ENCODE measurements at regions not wholly inside any gene's neighbourhood (a gene's known extent, or its start where the extent isn't known, plus 50 kb on each side); places are given as distances from the start of the nearest gene placed in this dataset.
A peak's percentile ranks its signal among the peaks of the same experiment; 100 is the strongest.

- H2BK20ac ChIP-seq (ENCODE audit: low read depth, low read length, poor library complexity, severe bottlenecking): no peak overlapping the region
- no peak for TF ChIP-seq CTCF (conservative IDR thresholded peaks at IDR 0.05)
- H4K5ac ChIP-seq (ENCODE audit: insufficient read length, low read depth, low read length): no peak overlapping the region
- H3K27me3 ChIP-seq (ENCODE audit: insufficient read depth, low read length): no peaks in the 10 kb centered on the region
- H4K91ac ChIP-seq (ENCODE audit: insufficient read length, low read depth, low read length): no peak overlapping the region
- no peaks in the 10 kb centered on the region for H3K36me3 Mint-ChIP-seq (ENCODE audit: insufficient read depth in 1 of 3, low read depth in 3 of 3)
- no peak overlapping the region for H2BK5ac ChIP-seq (ENCODE audit: insufficient read length, low read length)
- peaks cover 16% of the 10 kb centered on the region for H3K27me3 Mint-ChIP-seq (ENCODE audit: low read depth)
- no peak overlapping the region for H3K18ac ChIP-seq (ENCODE audit: insufficient read length, low read depth, low read length)
- H3K23me2 ChIP-seq (ENCODE audit: insufficient read length, low read depth, low read length, poor library complexity, severe bottlenecking): no peaks in the 10 kb centered on the region
- no peaks in the 10 kb centered on the region for H3K9me3 ChIP-seq (ENCODE audit: control insufficient read depth, low read depth, low read length)
- no peak overlapping the region for H3K4me3 Mint-ChIP-seq
- H4K20me1 ChIP-seq (ENCODE audit: control insufficient read depth, insufficient read depth, insufficient read length): no peaks in the 10 kb centered on the region
- H3K56ac ChIP-seq (ENCODE audit: insufficient read length, low read depth, low read length): no peak overlapping the region
- no peak for DNase-seq
- H3K4me2 ChIP-seq (ENCODE audit: insufficient read depth, insufficient read length, low read length): no peak overlapping the region
- no peak overlapping the region for H3K9ac ChIP-seq (ENCODE audit: extremely low read depth, insufficient read length, low read length)
- no peak overlapping the region for H4K8ac ChIP-seq (replicated peaks; ENCODE audit: insufficient read length, low read depth, low read length)
- H3K4me1 ChIP-seq (ENCODE audit: insufficient read depth, low read length): no peaks in the 10 kb centered on the region
- no peaks in the 10 kb centered on the region for H3K79me1 ChIP-seq (ENCODE audit: insufficient read depth, low read depth, low read length, poor library complexity, severe bottlenecking)
- no peak overlapping the region for H2BK15ac ChIP-seq (ENCODE audit: low read depth, low read length)
- peak overlapping the region in 1 of 3 experiments; percentile 33; a peak in 1 of 7 replicates for H3K27ac Mint-ChIP-seq
- no peak overlapping the region for H2BK12ac ChIP-seq (ENCODE audit: insufficient read length, low read depth, low read length)
- no peak overlapping the region for H3K23ac ChIP-seq (ENCODE audit: insufficient read length, low read depth, low read length)
- no peak overlapping the region for H2AFZ ChIP-seq (ENCODE audit: low read length)
- H3T11ph ChIP-seq (ENCODE audit: low read length): no peak overlapping the region
- H3K14ac ChIP-seq (ENCODE audit: insufficient read depth, low read length): no peak overlapping the region
- H3K4ac ChIP-seq (ENCODE audit: low read depth, low read length): no peak overlapping the region
- H3K4me1 Mint-ChIP-seq: peaks cover 2 to 5% of the 10 kb centered on the region in 2 experiments; a peak in 3 of 4 replicates
- H2AK5ac ChIP-seq (ENCODE audit: insufficient read length, low read length): no peak overlapping the region
- WGBS (ENCODE audit: extremely low coverage, insufficient read length, low lambda C conversion rate): no CpG with 5 or more reads among the region's 1 CpG
- H2BK120ac ChIP-seq (ENCODE audit: low read depth, low read length, poor library complexity, severe bottlenecking): no peak overlapping the region
- no peaks in the 10 kb centered on the region for H3K9me3 Mint-ChIP-seq
- H3K27ac ChIP-seq (ENCODE audit: insufficient read length, low read depth, low read length): no peak overlapping the region
- H3K79me2 ChIP-seq (ENCODE audit: insufficient read depth, low read length): no peaks in the 10 kb centered on the region
Measured at GRCh38 chr15:70461992-70462391, 301.4 kb downstream of the UACA start.
